ENCODE measurements at regions not wholly inside any gene's neighbourhood (a gene's known extent, or its start where the extent isn't known, plus 50 kb on each side); places are given as distances from the start of the nearest gene placed in this dataset.

- no peak overlapping the region for H3K4me3 ChIP-seq (ENCODE audit: low read depth, poor library complexity, severe bottlenecking)
- WGBS, 2 donors: 60 to 61% methylated on average over 14 of the region's 14 CpGs
- TF ChIP-seq POLR2A (IDR thresholded peaks at IDR 0.05) (no peak), CTCF (IDR thresholded peaks at IDR 0.05) (no peak)
- no peak for DNase-seq (ENCODE audit: low spot score in 2 of 2)
- intact Hi-C loops (cut with DNase I; ENCODE audit: low total_unique reads): no loop called here
These were observed 100.4 kb upstream of the MLN start for GRCh38 chr6:33904050-33904746.

GRCh38 chr6:33903579-33903978, 99.8 kb upstream of the MLN start:
- intact Hi-C loops (cut with DNase I; ENCODE audit: low total_unique reads): no loop called here
- TF ChIP-seq CTCF (IDR thresholded peaks at IDR 0.05) (no peak), POLR2A (IDR thresholded peaks at IDR 0.05) (no peak)

GRCh38 chr6:33902457-33902853, 98.7 kb upstream of the MLN start:
- no peak for TF ChIP-seq POLR2A (IDR thresholded peaks at IDR 0.05)
- 87% methylated on average over 3 of the region's 3 CpGs for WGBS, 2 donors
- DNase-seq (ENCODE audit: low spot score in 2 of 2): no peak
- no peak overlapping the region for H3K4me3 ChIP-seq (ENCODE audit: low read depth, poor library complexity, severe bottlenecking)
- intact Hi-C loops (cut with DNase I; ENCODE audit: low total_unique reads): no loop called here

More at GRCh38 chr6:33903579-33903978, 99.8 kb upstream of the MLN start:
- DNase-seq (ENCODE audit: low spot score in 2 of 2): no peak
- 88 to 93% methylated on average over 5 of the region's 5 CpGs for WGBS, 2 donors
- H3K4me3 ChIP-seq (ENCODE audit: low read depth, poor library complexity, severe bottlenecking): no peak overlapping the region

GRCh38 chr6:33901822-33902456, 98.1 kb upstream of the MLN start:
- no peak overlapping the region for H3K4me3 ChIP-seq (ENCODE audit: low read depth, poor library complexity, severe bottlenecking)
- 90 to 92% methylated on average over 5 of the region's 5 CpGs for WGBS, 2 donors
- TF ChIP-seq CTCF (IDR thresholded peaks at IDR 0.05) (no peak), POLR2A (IDR thresholded peaks at IDR 0.05) (no peak)
- no peak for DNase-seq (ENCODE audit: low spot score in 2 of 2)
- intact Hi-C loops (cut with DNase I; ENCODE audit: low total_unique reads): no loop called here

- H3K4me3 ChIP-seq (ENCODE audit: low read depth, poor library complexity, severe bottlenecking): no peak overlapping the region
- DNase-seq (ENCODE audit: low spot score in 2 of 2): no peak
- 63 to 65% methylated on average over 3 of the region's 3 CpGs for WGBS, 2 donors
- intact Hi-C loops (cut with DNase I; ENCODE audit: low total_unique reads): no loop called here
- TF ChIP-seq CTCF (IDR thresholded peaks at IDR 0.05) (no peak), POLR2A (IDR thresholded peaks at IDR 0.05) (no peak)
These were observed 95.0 kb upstream of the MLN start for GRCh38 chr6:33898771-33899170.

- no peak for DNase-seq (ENCODE audit: low spot score in 2 of 2)
- intact Hi-C loops (cut with DNase I; ENCODE audit: low total_unique reads): no loop called here
- no peak overlapping the region for H3K4me3 ChIP-seq (ENCODE audit: low read depth, poor library complexity, severe bottlenecking)
- 51 to 56% methylated on average over 2 of the region's 2 CpGs for WGBS, 2 donors
- TF ChIP-seq POLR2A (IDR thresholded peaks at IDR 0.05) (no peak), CTCF (IDR thresholded peaks at IDR 0.05) (no peak)
These were observed 93.5 kb upstream of the MLN start for GRCh38 chr6:33897189-33897780.

Measured in lower leg skin (tissue), 4 donors.